T-helper 17 cell (primary cell): ENCODE measurements at regions not wholly inside any gene's neighbourhood (a gene's known extent, or its start where the extent isn't known, plus 50 kb on each side); places are given as distances from the start of the nearest gene placed in this dataset.

Experiments used
- ATAC-seq: fragments of 150-1000 bp; cut with Tn5 transposase; 2 replicates; pipeline ENCODE4 v1.10.0; 2021; ENCODE audit warnings: mild to moderate bottlenecking, moderate library complexity
- DNase-seq, 3 donors: peaks; one replicate each; pipeline versions ENCODE4 v3.0.0 to v3.0.0-alpha.2; 2020 to 2021
- H3K9me3 ChIP-seq: one replicate; pipeline ENCODE4 v1.7.0; 2013; ENCODE audit warnings: low read length, mild to moderate bottlenecking; ENCODE audit not compliant: control insufficient read depth, poor library complexity, severe bottlenecking
- H3K27ac Mint-ChIP-seq: one replicate; pipeline ENCODE4 v1.8.0; 2022; ENCODE audit warnings: mild to moderate bottlenecking, moderate library complexity, mixed read lengths
- H3K27me3 Mint-ChIP-seq: one replicate; pipeline ENCODE4 v1.8.0; 2022; ENCODE audit warnings: mixed read lengths
- H3K36me3 Mint-ChIP-seq: one replicate; pipeline ENCODE4 v1.8.0; 2022; ENCODE audit warnings: low read depth, mixed read lengths
- H3K4me1 Mint-ChIP-seq: one replicate; pipeline ENCODE4 v1.8.0; 2022; ENCODE audit warnings: mild to moderate bottlenecking, mixed read lengths
- H3K4me3 Mint-ChIP-seq: one replicate; pipeline ENCODE4 v1.8.0; 2022; ENCODE audit warnings: mild to moderate bottlenecking, moderate library complexity, mixed read lengths

DNA sequence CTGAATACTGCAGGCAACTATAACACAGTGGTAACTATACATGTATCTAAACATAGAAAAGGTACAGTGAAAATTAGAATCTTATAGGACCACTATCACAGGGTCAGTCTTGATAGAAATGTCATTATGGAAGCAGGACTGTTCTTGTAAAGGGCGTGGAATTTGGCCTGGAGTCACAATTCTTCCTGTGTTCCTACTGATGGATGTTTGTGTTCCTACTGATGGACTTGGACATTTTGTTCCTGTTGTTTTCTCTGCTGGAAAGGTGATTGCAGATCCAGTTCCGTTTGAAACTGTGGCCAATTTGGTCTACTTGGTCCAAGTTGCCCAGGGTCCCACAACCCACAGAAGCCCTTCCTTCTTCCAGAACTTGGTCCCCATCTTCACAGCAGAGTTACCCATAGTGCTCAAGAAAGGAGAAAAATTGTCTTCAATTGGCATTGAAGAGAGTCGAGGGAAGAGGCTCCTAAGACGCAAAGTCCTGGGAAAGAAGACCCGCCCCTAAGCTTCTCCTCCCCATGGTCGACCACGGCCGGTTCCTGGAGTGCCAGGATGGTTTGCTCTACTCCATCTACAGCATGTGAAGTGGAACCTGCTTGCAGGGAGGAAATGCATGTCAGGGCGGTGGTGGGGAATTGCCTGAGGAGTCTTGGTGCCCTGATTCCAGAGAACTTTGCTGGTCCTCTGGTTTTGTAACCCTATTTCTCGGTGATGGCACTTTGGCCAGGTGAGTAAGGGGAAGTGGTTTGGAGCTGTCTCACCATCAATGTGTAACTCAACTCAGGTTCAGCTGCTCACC, 102.8 kb upstream of the RAB12 start:
- Mint-ChIP-seq H3K27ac (no peak overlapping the region), H3K27me3 (peaks cover 43% of the 10 kb centered on the region), H3K4me1 (no peaks in the 10 kb centered on the region), H3K4me3 (no peak overlapping the region), H3K36me3 (peaks cover 2% of the 10 kb centered on the region)
- ATAC-seq = no peak
- H3K9me3 ChIP-seq = no peaks in the 10 kb centered on the region
- no peak for DNase-seq

DNA sequence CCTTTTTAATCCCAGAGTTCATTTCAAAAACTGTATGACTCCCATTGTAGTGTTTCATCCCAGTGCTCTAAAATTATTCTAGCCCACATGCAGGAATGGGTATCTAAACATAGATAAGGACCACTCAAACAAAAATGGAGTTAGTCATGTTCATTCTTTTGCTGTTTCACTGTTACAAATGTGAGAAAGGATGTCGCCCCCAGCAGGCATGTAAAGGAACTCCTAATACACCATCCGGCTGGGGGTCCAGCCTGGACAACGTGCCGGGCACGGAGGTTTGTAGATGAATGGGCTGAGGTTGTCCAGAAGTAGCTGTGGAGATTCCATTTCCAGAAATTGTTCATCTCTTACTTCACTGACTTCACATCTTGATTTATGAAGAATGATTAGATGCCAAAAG, 101.9 kb upstream of the RAB12 start:
- no peak for DNase-seq

DNA sequence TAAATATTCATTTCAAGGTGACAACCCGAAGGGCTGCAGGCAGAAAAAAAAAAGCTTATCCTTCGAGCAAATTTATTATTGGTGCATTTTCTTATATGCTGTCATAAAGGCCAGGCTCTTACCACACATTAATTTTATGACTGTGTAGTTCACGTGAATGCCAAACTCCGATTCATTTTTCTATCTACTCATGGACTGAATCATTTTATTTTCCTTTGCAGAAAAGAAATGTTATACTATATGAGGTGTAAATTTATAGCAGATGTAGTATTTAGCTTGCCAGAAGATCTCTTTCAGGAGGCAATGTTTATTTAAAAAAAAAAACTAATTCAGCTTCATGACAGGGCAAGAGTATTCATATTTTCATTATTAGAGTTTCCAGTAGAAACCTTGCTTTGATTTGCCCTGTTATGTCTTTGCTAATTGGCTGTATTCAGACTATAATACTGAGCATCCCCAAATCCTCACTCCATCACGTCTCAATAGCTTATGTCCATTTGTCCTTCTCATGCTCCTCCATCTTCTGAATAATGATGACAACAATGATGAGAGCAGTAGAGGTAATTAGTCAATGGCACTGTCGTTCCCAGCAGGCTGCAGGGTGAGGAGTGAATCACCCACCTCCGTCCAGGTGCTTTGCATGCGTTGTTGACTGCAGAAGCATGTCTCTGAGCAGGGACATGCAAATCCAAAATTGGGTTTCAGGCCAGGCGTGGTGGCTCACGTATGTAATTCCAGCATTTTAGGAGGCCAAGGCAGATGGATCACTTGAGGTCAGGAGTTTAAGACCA, 101.1 kb upstream of the RAB12 start:
- Mint-ChIP-seq H3K27ac (no peak overlapping the region), H3K4me1 (no peaks in the 10 kb centered on the region), H3K36me3 (peaks cover 2% of the 10 kb centered on the region), H3K27me3 (peaks cover 35% of the 10 kb centered on the region), H3K4me3 (no peak overlapping the region)
- ATAC-seq (no peak), DNase-seq (no peak)
- no peaks in the 10 kb centered on the region for H3K9me3 ChIP-seq

More for the DNA sequence above, 101.9 kb upstream of the RAB12 start:
- Mint-ChIP-seq H3K27ac (no peak overlapping the region), H3K27me3 (peaks cover 38% of the 10 kb centered on the region), H3K36me3 (peaks cover 2% of the 10 kb centered on the region), H3K4me1 (no peaks in the 10 kb centered on the region), H3K4me3 (no peak overlapping the region)
- no peak for ATAC-seq
- H3K9me3 ChIP-seq = no peaks in the 10 kb centered on the region

DNA sequence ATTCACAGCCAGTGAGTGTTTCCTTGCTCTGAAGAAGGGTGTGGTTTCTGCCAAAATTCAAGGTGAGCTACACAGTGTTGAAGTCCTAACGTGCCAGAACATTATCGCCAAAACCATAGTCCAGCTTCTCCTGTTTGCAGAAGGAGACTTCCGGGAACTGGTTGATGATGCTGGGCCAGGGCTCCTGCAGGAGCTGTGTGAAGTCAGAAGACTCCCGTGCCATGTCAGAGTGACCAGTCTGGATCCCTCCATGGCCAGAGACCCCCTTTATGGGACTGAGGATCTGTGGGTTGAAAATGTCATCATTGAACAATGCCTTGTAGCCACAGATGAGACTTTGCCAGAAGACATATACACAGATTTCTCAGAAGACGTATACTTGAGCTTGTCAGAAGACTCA, 96.0 kb upstream of the RAB12 start:
- H3K27me3 Mint-ChIP-seq = peaks cover 12% of the 10 kb centered on the region
- H3K36me3 Mint-ChIP-seq = no peaks in the 10 kb centered on the region
- DNase-seq (no peak), ATAC-seq (no peak)
- no peak overlapping the region for H3K4me3 Mint-ChIP-seq
- H3K27ac Mint-ChIP-seq = no peak overlapping the region
- no peaks in the 10 kb centered on the region for H3K4me1 Mint-ChIP-seq
- no peaks in the 10 kb centered on the region for H3K9me3 ChIP-seq

DNA sequence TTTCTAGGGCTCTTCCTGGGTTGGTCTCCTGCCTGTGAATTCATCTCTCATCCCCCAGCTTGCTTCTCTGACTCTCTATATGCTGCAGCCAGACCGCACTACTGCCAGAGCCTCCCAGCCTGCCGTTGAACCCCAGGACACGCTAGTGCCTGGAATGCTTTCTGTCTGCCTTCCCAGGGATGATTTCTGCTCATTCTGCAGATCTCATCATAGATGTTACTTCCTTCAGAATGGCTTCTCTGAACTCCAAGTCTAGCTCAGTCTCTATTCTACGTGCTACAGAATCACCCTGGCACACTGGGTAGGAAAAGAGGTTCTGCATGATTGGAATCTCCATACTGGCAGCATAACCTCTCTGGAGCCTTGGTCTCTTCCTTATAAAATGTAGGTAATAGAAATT, 94.8 kb upstream of the RAB12 start:
- H3K4me1 Mint-ChIP-seq = no peaks in the 10 kb centered on the region
- DNase-seq = no peak
- no peak overlapping the region for H3K4me3 Mint-ChIP-seq
- no peaks in the 10 kb centered on the region for H3K9me3 ChIP-seq
- no peaks in the 10 kb centered on the region for H3K36me3 Mint-ChIP-seq
- H3K27me3 Mint-ChIP-seq = peaks cover 10% of the 10 kb centered on the region
- ATAC-seq = no peak
- H3K27ac Mint-ChIP-seq = no peak overlapping the region

DNA sequence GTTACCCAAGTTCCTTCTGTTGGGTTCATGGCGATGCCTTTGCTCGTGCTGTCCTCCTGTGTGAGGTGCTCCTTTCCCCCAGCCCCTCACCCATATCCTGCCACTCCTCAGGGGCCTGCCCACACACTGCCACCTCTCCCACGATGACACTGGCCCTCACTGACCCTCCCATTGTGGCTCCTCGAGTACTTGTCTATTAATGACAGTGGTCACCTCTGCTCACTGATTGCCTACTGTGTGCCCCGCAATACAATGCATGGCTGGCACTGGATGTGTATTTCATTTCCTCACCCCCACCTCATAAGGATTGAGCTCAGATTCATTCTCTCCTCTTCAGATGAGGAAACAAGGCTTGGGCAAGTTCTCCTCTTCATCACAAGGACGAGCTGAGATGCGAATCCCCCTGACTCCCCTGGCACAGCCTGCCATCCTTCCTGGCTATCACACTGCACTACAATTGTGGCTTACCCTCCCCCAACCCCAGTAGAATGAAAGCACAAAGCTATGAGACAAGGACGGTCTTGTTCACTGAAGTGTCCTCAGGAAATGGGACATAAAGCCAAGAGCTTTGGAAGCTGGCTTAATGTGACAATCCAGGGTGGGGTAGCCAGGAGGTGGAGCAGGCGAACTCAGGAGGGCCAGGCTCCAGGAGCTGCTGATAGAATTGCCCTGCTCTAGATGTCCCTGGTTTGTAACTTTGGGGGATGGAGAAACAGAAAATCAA, 93.9 kb upstream of the RAB12 start:
- no peaks in the 10 kb centered on the region for H3K4me1 Mint-ChIP-seq
- peaks cover 10% of the 10 kb centered on the region for H3K27me3 Mint-ChIP-seq
- DNase-seq (no peak), ATAC-seq (no peak)
- H3K36me3 Mint-ChIP-seq = no peaks in the 10 kb centered on the region
- H3K4me3 Mint-ChIP-seq = no peak overlapping the region
- no peaks in the 10 kb centered on the region for H3K9me3 ChIP-seq
- H3K27ac Mint-ChIP-seq = no peak overlapping the region

DNA sequence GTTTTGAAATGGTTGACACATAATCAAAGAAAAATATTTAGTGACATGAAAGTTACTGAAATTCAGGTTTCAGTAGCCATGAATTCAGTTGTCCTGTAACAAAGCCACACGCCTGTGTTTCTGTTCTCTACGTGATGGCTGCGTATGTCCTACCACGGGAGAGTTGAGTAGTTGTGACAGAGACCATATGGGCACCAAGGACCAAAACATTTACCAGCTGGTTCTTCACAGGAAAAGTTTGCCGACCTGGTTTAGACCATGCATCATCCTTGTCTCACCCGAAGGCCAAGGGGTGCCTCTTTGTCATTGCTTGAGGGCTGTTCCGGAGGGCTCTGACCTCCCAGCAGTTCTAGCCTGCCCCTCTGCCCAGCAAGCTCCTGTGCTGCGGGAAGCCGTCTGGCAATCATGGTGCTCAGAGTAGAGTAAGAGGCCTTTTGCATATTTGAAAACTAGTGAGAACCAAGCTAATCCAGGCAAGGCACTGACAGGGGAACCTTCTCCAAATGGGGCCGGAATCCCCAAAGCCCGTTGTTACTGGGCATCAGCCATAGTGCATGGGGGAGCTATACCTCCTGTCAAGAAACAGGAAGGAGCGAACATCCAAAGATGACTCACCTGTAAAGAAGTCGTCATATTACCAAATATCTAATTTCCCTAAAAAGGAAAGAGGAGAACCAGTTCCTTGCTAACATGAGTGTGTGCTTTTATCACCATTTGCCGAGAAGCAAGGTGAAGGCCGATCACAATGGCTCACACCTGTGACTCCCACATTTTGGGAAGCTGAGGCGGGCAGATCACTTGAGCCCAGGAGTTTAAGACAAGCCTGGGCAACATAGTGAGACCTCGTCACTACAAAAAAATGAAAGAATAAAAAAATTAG, 92.6 kb upstream of the RAB12 start:
- no peaks in the 10 kb centered on the region for H3K36me3 Mint-ChIP-seq
- no peak overlapping the region for H3K27ac Mint-ChIP-seq
- DNase-seq = no peak
- ATAC-seq = no peak
- H3K9me3 ChIP-seq = no peaks in the 10 kb centered on the region
- no peaks in the 10 kb centered on the region for H3K4me1 Mint-ChIP-seq
- H3K27me3 Mint-ChIP-seq = peaks cover 10% of the 10 kb centered on the region
- no peak overlapping the region for H3K4me3 Mint-ChIP-seq

DNA sequence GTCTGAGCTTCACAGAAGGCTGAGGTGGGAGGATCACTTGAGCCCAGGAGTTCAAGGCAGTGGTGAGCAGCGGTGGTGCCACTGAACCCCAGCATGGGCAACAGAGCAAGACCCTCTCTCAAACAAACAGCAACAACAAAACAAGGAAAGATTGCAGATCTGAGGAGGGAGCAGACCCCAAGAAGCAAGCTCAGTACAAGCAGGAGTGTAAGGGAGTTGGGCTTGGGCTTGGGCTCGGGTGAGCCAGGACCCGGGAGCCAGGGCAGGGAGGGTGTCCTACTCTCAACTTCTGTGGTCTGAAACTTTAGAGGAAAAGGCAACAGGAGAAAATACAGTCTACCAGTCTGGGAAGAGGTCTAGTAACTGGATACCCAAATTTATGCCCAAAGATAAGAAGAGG, 92.0 kb upstream of the RAB12 start:
- no peak overlapping the region for H3K4me3 Mint-ChIP-seq
- no peaks in the 10 kb centered on the region for H3K4me1 Mint-ChIP-seq
- H3K27ac Mint-ChIP-seq = no peak overlapping the region
- no peaks in the 10 kb centered on the region for H3K9me3 ChIP-seq
- H3K36me3 Mint-ChIP-seq = no peaks in the 10 kb centered on the region
- H3K27me3 Mint-ChIP-seq = peaks cover 15% of the 10 kb centered on the region
- DNase-seq (no peak), ATAC-seq (no peak)

DNA sequence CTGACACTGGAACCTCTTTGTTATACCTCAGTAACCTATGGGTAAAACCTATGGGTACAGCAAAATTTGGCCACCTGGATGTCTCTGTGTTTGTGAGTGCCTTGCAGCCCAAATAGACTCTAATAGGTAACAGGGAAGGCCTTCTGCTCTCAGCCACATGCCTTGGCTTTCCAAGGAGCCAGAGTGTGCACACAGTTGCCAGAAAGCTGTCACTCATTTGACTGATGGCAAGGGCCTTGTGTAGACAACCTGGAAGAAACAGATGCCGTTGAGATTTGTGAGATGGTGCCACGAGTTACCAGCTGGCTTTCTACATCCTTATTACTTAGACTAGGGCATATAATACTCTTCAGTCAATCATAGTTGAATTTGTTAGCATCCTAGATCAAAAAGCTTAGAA, 90.1 kb upstream of the RAB12 start:
- Mint-ChIP-seq H3K4me3 (no peak overlapping the region), H3K27me3 (peaks cover 26% of the 10 kb centered on the region), H3K36me3 (no peaks in the 10 kb centered on the region), H3K4me1 (no peaks in the 10 kb centered on the region), H3K27ac (no peak overlapping the region)
- ATAC-seq (no peak), DNase-seq (no peak)
- H3K9me3 ChIP-seq = no peaks in the 10 kb centered on the region

DNA sequence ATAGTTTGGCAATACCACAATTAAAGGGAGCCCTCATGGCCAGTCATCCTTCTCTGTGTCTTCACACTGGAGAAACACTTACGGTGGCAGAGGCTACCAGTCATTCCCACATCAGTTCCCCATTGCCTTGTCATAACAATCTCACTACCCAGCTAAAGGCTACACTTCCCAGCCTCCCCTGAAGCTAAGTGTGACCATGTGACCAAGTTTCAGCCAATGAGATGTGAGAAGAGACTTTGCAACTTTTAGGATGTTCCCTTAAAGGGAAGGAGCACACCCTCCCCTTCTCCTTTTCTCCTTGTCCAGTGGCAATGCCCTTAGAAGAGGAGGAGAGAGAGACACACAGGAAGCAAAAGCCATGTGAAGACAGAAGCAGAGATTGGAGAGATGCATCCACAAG, 89.0 kb upstream of the RAB12 start:
- ATAC-seq = no peak
- no peaks in the 10 kb centered on the region for H3K9me3 ChIP-seq
- DNase-seq = no peak
- peaks cover 35% of the 10 kb centered on the region for H3K27me3 Mint-ChIP-seq
- no peak overlapping the region for H3K27ac Mint-ChIP-seq
- H3K4me3 Mint-ChIP-seq = no peak overlapping the region
- H3K4me1 Mint-ChIP-seq = no peaks in the 10 kb centered on the region
- no peaks in the 10 kb centered on the region for H3K36me3 Mint-ChIP-seq

DNA sequence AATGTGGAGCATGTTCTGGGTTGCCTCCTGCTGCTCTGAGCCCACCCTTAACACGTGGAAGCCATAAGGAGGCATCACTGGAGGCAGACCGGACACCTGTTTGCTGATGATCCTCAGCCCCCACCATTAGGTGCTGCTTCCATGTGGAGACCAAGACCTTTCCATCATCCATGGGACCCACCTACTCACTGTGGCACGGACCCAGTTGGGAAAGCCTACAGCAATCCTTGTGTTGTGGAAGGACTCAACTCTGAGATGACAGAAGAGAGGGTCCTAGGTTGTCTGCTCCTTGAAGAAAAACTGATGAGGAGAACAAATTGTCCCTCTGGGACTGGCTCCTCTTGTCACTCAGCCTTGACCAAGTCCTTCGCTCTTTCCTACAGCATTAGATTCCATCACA, 86.5 kb upstream of the RAB12 start:
- Mint-ChIP-seq H3K27ac (no peak overlapping the region), H3K4me3 (no peak overlapping the region), H3K36me3 (no peaks in the 10 kb centered on the region), H3K27me3 (peaks cover 43% of the 10 kb centered on the region), H3K4me1 (no peaks in the 10 kb centered on the region)
- no peak for ATAC-seq
- no peaks in the 10 kb centered on the region for H3K9me3 ChIP-seq
- no peak for DNase-seq

DNA sequence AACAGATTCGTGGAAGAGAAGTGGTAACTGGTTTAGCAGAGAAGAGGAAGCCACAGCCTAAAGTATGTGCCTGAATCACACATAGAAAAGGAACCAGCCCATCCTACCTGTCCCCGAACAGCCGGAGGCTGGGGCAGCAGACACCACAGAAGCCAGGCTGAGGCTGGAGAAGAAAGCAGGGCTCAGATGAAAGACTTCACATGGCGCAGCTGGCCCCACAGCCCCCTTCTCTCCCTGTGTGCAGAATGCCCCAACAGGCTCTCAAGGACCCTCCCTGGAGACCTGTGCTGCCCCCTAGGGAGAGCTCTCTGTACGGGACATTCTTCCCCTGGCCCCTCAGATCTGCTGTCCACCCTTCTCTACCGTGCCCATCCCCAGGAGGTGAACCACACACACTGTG, 83.5 kb upstream of the RAB12 start:
- H3K27me3 Mint-ChIP-seq = peaks cover 43% of the 10 kb centered on the region
- H3K36me3 Mint-ChIP-seq = no peaks in the 10 kb centered on the region
- no peak overlapping the region for H3K4me3 Mint-ChIP-seq
- no peaks in the 10 kb centered on the region for H3K4me1 Mint-ChIP-seq
- ATAC-seq (no peak), DNase-seq (no peak)
- H3K9me3 ChIP-seq = no peaks in the 10 kb centered on the region
- no peak overlapping the region for H3K27ac Mint-ChIP-seq

DNA sequence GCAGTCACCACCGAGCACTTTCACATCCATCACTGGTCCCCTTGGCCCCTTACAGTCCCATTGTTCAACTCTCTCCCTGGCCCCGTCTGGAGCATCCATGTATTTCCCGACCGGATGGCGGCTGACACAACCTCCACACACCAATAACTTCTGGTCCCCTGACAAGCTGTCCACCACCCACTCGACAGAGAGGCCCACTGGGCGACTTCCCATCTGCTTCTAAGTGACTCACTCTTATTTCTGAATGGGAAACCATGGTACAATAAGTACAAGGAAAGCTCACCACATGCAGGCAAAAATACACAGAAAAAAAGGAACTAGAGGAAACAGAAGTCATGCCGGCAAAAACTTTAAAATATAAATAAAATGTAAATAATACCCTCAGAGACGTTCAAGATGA, 82.9 kb upstream of the RAB12 start:
- H3K9me3 ChIP-seq = peaks cover 2% of the 10 kb centered on the region
- Mint-ChIP-seq H3K27me3 (peaks cover 43% of the 10 kb centered on the region), H3K4me1 (no peaks in the 10 kb centered on the region), H3K36me3 (no peaks in the 10 kb centered on the region), H3K27ac (no peak overlapping the region), H3K4me3 (no peak overlapping the region)
- ATAC-seq (no peak), DNase-seq (no peak)
